ENCODE measurements at regions not wholly inside any gene's neighbourhood (a gene's known extent, or its start where the extent isn't known, plus 50 kb on each side); places are given as distances from the start of the nearest gene placed in this dataset.
"Not testable (repeated sequence)": the region's sequence is repeated elsewhere in the genome, so short reads cannot be mapped to it uniquely, and the experiment has no call there.

DNA sequence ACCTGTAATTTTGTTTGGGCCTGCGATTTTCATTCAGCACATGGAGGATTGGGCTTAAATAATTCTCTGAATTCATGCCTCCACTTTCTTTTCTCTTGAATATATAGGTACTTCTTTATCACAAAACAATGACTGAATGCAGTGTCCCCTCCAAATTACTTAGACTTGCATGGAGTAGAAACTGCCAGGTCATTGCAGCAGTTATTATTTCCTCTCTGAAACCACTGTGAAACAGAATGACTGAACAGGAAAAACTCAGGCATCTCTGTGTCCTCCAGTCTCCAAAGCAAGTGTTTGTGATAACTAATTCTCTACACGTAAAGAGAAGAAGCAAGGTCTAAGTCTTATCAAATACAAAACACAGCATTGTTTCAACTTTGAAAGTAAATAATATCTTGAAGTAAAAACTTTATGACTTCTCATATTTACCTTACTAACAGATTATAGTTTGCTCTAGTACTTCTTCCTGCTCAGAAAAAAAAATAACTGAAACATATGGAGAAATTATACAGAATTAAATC is 144.5 kb upstream of the DIAPH2 start:
- DNase-seq = no peak

DNA sequence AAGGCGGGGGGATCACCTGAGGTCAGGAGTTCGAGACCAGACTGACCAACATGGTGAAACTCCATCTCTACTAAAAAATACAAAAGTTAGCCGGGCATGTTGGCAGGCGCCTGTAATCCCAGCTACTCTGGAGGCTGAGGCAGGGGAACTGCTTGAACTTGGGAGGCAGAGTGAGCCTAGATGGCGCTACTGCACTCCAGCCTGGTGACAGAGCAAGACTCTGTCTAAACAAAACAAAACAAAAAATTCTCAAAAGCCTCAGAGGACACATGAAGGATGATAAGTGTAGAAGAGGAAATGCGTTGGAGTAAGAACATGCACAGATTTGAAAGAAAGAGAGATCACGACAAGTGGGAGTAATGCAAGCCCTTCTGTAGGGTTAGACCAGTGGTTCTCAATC is 138.4 kb upstream of the DIAPH2 start:
- DNase-seq = not testable (repeated sequence)

DNA sequence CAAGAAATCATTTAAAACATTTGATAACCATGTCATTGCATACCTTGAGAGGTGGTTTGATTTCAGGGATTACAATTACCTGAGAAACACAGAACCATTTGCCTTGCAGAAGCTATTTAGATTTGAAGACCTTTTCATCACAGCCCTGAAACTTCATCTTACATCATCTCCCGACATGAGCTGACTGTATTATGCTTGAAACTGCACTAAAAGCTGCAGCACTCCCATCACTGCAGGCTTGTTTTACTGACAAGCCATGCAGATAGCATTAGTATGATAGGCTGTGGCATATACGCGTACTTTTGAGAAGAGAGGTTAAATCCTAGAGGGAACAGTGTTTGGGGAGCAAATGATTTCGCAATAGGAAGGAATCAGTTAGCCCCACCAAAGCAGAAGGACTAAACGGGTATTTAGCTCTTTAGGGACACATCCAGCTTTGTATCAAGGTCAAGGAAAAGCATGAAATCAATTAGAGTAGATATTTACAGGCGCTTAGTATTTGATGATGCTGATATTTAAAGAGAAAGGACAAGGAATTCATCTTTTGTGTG is 133.2 kb upstream of the DIAPH2 start:
- no peak for DNase-seq

DNA sequence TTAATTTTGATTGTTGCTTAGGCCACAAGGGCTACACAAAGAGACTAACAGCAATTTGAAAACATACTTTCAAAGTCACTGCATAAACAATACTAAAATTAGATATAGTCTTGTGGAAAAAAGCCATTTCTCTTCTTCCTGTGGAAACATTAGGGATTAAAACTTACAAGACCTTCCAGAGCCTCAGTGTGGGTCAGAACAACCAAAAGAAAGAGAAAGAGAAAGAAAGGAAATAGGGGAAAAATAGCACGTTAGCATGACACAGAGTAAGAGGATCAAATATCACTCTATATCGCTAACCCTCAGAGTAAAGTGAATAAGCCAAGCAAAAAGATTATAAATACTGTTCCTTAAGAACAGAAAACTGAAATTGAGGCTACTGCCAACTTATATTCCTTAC is 127.8 kb upstream of the DIAPH2 start:
- no peak for DNase-seq

DNA sequence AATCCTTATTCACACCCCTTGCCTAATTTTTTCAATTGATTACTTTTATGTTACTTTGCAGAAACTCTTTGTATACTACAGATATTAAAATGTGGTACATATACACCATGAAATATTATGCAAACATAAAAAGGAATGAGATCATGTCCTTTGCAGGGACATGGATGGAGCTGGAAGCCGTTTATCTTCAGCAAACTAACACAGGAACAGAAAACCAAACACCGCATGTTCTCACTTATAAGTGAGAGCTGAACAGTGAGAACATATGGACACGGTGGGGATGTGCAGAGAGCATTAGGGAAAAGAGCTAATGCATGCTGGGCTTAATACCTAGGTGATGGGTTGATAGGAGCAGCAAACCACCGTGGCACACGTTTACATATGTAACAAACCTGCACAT is 123.5 kb upstream of the DIAPH2 start:
- not testable (repeated sequence) for DNase-seq

DNA sequence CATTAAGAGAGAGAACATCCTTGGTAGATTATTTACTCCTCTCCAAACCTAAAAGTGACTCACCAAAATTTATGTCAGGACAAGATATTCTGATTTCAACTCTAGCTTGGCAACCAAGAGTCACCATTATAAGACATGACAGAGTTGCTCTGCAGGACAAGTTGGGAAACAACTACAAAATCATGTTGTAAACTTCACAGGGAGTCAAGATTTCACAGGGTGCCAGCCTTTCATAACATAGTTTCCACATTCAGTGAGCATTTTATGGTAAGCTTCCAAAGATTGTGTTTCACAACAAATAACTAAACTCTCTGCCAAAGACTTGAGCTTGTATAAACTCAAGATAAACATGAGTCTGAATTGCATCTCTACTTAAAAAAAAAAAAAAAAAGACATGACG is 121.0 kb upstream of the DIAPH2 start:
- DNase-seq = no peak

DNA sequence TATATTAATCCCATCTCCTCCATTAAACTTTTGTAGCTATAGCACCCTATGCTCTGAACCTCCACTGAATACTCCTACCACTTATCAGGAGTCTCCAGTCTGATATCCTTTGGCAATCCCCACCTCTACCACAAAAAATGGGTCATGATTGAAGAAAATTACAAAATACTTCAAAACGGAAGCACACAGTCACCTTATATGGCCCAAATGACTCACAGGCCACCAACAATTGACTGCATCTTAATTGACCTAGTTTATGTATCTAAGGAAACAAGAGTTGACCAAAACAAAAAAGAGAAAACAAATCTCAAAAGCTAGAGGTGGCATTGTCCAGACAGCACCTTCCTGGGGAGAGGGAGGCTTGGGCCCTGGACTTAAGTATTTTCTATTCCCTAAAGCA is 120.0 kb upstream of the DIAPH2 start:
- no peak for DNase-seq

DNA sequence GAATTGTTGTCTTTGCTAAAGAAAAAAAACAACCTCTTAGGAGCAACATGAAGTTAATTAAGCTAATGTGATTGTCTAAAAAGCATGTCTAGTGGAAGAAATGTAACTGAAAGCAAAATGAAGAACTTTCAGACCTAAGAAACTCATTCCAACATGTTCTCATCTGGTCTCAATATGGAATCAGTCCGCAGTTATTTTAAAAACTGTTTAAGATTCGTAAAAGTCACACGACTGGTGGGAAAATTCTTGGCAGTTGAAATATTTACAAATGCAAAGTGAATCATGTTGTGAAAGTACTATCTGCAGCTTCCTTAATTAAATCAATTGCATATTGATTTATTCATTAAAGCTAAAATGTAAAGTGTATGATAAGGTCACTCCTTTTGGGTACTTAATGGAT is 117.8 kb upstream of the DIAPH2 start:
- DNase-seq = no peak

DNA sequence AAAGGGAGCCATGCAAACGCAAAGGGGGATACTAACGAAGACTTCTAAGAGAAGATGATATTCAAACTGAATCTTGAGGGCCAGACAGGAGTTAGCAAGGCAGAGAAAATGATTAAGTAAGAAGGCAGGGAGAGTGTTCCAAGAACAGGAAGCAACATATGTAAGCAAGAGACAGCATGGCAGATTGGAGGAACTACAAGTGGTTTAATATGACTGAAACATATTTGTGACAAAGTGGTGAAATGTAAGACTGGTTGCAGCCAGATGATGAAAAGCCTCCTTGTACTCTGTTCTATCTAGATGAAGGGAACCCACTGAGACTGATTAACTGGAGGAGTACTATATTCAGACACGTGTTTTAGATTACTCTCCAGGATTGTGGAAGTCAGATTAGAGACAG is 116.6 kb upstream of the DIAPH2 start:
- no peak for DNase-seq

DNA sequence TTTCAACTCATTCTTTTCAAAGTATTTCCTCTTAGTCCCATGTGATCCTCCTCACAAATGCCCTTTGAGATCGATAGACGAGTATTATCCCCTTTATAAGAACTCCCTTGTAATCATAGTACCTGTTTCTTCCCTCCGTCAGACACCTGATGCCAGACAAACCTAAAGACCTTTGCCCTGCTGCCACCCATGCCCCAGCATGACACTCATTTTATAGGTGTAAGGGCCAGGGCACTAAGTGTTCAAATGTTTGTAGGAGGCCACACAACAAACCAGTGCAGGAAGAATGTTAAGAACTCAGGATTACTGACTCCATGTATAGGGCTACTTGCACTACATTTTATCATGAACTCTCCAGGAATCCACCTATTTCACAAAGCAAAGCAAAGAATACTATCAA is 115.6 kb upstream of the DIAPH2 start:
- no peak for DNase-seq

DNA sequence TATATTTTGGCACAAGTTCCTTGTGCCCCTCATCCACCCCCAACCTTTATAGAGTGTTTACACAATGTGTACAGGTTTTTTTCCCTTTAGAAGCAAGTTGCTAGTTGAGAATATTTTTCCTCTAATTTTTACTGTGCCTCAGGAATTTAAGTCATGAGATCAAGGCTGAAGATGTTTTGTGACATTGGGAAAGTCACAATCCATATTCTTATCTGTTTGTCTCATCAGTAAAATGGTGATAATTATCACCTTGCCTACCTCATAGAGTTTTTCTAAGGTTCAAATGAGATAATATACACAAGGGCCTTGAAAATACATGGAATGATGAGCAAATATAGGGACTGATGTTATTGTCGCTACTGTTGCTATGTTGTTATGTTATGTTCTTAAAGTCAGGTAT is 109.6 kb upstream of the DIAPH2 start:
- DNase-seq = no peak

DNA sequence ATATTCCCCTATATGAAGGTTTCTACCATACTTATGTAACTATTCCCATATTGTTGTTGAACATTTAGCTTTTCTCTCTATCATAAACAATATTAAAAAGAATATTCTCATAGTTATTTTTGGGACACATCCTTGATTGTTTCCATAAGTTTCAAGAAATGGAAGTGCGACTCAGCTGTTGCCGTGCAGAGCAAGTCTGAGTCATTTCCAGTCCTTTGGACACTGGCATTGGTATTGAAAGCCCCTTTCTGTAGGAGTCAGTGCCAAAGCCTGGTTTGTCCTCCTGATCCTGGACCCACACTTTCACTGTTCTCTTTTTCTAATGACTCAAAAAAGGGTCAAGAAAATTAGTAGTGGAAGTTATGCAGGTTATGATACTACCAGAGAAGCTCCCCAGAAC is 108.3 kb upstream of the DIAPH2 start:
- DNase-seq = no peak

DNA sequence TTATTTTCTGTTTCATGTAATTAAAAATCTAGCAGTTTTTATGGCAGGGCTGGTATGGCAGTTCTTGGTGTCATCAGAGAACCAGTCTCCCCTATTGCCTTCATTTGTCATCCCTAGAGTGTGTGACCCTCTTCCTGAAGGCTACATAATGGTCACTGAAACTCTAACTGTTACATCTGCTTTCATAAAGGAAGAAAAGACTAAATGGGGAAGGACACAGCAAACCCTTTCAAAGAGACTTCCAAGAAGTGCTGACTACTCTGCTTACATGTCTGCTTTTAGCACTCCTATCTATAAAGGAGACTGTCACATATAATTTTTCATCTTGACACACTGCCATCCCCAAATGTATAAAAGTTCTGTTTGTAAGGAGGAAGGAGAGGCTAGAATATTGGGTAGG is 105.9 kb upstream of the DIAPH2 start:
- no peak for DNase-seq

DNA sequence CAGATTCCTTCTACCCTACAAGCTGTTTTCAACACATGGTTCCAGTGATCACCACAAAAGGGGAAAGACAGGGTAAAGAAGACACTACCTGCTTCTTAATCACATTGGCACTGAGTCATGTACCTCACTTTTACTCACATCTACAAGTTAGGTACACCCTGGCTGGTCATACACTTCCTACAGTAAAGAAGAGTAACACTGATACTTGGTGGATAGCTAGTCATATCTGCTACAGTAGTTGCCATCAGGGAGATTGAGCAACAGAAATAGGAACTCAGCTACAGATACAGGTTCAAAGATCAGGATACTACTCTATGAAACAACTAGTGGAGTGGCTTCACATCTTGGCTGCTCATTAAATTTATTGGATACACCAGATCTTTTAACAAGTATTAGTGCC is 105.4 kb upstream of the DIAPH2 start:
- no peak for DNase-seq

DNA sequence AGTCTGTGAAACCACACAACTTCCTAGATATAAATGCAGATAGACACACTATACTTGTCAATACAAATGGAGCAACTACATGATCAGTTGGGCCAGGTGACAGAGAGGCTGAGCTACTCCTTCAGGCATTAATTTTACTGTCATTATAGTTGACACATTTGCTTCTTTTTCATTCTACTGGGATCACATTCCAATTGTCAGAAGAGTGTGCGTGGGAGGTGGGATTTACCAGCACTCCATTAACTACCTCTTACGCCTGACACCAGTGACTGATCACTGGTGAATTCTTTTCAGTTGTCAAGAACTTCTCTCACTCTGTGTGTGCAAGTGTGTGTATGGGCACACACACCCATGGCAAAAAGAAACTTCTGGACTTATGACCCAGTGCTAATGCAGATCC is 94.2 kb upstream of the DIAPH2 start:
- DNase-seq = no peak

DNA sequence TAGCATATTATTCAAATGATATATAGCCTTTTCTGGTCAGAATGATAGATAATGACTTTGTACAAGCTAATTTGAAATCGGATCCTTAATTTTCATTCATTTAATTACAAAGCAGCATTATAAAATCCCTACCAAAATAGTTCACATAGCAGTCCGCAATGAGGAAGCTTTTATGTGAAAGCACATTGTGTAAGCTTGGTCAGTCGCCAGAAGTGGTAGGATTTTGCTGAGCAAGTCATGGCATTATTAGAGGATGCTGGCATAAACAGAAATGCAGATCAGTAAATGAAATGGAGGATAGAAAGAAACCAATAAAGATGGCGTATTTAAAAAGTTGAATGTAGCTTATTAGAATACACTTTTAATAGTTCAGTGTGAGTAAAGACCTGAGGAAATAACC is 93.2 kb upstream of the DIAPH2 start:
- DNase-seq = no peak

DNA sequence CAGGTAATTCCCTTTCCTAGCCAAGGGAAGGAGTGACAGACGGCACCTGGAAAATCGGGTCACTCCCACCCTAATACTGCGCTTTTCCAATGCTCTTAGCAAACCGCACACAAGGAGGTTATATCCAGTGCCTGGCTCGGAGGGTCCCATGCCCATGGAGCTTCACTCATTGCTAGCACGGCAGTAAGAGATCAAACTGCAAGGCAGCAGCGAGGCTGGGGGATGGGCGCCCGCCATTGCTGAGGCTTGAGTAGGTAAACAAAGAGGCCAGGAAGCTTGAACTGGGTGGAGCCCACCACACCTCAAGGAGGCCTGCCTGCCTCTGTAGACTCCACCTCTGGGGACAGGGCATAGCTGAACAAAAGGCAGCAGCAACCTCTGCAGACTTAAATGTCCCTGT is 86.8 kb upstream of the DIAPH2 start:
- DNase-seq = not testable (repeated sequence)

DNA sequence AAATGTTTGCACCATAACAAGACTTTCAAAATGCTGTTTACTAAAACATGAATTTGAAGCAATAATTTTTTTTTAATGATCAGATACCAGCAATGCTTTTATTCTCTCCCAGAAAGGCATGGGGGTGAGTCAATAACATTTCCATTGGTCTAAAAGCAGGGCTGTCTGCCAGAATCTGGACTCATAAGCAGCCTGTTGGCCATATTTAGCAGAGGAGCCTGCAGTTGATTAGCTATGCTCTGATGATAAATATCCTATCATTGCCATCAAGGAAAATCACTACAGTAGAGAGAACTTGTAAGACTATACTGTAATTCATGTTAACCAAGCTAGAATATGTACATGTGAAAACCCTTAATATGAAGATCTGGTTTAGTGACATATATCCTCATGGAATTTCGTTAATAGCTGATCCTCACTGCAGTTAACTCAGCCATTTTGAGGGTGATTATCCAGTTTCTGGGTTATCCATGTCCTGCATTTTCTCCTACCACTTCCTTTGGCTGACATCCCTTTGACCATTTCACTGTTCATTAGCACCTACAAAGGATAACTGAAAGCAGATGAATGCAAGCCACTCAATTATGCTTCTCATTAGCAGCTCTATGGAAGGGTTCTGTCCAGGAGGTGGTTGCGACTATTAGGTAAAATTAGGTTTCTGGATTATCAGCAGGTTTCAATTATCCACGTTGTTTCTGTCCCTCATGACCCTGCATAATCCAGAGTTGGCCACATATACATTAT is 72.9 kb upstream of the DIAPH2 start:
- no peak for DNase-seq

DNA sequence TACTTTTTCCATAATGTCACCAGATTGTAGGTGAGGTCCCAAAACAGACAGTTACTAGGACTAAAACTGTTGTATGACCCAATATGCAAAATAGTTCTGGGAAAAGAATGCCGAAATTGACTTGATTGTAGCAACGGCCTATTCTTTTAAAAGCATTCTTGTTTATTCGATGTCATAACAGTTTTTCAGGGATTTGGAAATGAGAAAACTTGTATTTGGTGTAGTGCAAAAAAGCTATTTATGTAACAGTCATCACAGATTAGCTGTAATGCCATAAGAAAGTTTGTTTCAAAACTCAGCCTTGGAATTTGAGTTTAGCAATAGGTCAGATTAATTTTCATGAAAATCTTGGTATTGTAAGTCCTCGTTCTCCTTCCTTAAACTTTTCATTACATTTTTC is 69.2 kb upstream of the DIAPH2 start:
- no peak for DNase-seq

DNA sequence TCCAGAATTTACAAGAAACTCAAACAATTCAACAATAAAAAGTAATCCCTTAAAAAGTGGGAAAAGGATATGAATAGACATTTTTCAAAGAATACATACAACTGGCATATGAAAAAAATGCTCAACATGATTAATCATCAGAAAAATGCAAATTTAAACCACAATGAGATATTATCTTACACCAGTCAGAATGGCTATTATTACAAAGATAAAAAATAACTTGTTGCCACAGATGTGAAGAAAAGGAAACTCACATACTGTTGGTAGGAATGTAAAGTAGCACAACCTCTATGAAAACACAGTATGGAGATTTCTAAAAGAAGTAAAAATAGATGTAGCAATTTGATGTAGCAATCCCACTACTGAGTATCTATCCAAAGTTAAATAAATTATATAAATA is 65.1 kb upstream of the DIAPH2 start:
- DNase-seq = no peak

DNA sequence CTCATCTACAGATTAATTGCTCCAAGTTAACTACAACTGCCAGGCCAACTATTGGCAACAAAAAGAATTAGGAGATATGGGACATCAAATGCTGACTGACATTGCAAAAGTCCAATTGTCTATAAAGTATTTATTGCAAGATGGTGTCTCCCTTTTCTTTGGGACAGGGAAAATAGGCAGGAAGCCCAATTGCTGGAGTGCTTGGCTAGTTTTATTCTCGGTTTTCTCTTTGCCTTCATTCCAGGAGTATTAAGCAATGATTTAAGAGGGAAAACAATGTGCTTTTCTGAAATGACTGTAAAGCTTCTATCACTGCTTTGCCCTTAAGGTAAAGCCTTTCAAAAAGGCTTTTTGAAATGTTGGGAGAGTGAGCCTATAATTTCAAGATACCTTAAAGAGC is 62.8 kb upstream of the DIAPH2 start:
- no peak for DNase-seq

Data from NCI-H1417 (cell line).